GM19043 (cell line): ENCODE measurements at regions not wholly inside any gene's neighbourhood (a gene's known extent, or its start where the extent isn't known, plus 50 kb on each side); places are given as distances from the start of the nearest gene placed in this dataset.
"Not testable (repeated sequence)": the region's sequence is repeated elsewhere in the genome, so short reads cannot be mapped to it uniquely, and the experiment has no call there.

Source experiments
- ATAC-seq: cut with Tn5 transposase; IDR thresholded peaks from one replicate; pipeline ENCODE4 v1.9.1; 2021; ENCODE audit warnings: low read depth; ENCODE audit not compliant: unreplicated experiment

GRCh38 chr2:198279026-198279425, 474.6 kb downstream of the PLCL1 start:
- ATAC-seq: no peak

- no peak for ATAC-seq
Measured at GRCh38 chr2:198277181-198277580, 472.8 kb downstream of the PLCL1 start.

- ATAC-seq: no peak
Measured at GRCh38 chr2:198273660-198274059, 469.3 kb downstream of the PLCL1 start.

- ATAC-seq: not testable (repeated sequence)
Measured at GRCh38 chr2:198270157-198270556, 465.8 kb downstream of the PLCL1 start.

- ATAC-seq: no peak
Measured at GRCh38 chr2:198268519-198268918, 464.1 kb downstream of the PLCL1 start.

- no peak for ATAC-seq
Measured at GRCh38 chr2:198259496-198259895, 455.1 kb downstream of the PLCL1 start.

- no peak for ATAC-seq
Measured at GRCh38 chr2:198254536-198255090, 450.2 kb downstream of the PLCL1 start.

GRCh38 chr2:198253995-198254394, 449.6 kb downstream of the PLCL1 start:
- no peak for ATAC-seq

- ATAC-seq: no peak
Measured at GRCh38 chr2:198252472-198252871, 448.1 kb downstream of the PLCL1 start.

- ATAC-seq: no peak
Measured at GRCh38 chr2:198242093-198242492, 437.7 kb downstream of the PLCL1 start.

GRCh38 chr2:198238429-198238828, 434.0 kb downstream of the PLCL1 start:
- ATAC-seq: no peak

GRCh38 chr2:198236338-198236737, 431.9 kb downstream of the PLCL1 start:
- ATAC-seq: no peak

GRCh38 chr2:198232281-198232680, 427.9 kb downstream of the PLCL1 start:
- no peak for ATAC-seq

- ATAC-seq: no peak
Measured at GRCh38 chr2:198231562-198231961, 427.2 kb downstream of the PLCL1 start.

- no peak for ATAC-seq
Measured at GRCh38 chr2:198220763-198221610, 416.6 kb downstream of the PLCL1 start.

- ATAC-seq: no peak
Measured at GRCh38 chr2:198219292-198219691, 414.9 kb downstream of the PLCL1 start.

- ATAC-seq: no peak
Measured at GRCh38 chr2:198214114-198214596, 409.8 kb downstream of the PLCL1 start.

GRCh38 chr2:198213253-198213652, 408.9 kb downstream of the PLCL1 start:
- no peak for ATAC-seq

- ATAC-seq: no peak
Measured at GRCh38 chr2:198211706-198212105, 407.3 kb downstream of the PLCL1 start.

GRCh38 chr2:198203336-198204069, 399.1 kb downstream of the PLCL1 start:
- ATAC-seq: no peak
